GM21825 (cell line): ENCODE measurements at regions not wholly inside any gene's neighbourhood (a gene's known extent, or its start where the extent isn't known, plus 50 kb on each side); places are given as distances from the start of the nearest gene placed in this dataset.

Experiments used
- ATAC-seq: cut with Tn5 transposase; IDR thresholded peaks from one replicate; pipeline ENCODE4 v1.9.1; 2021; ENCODE audit warnings: mild to moderate bottlenecking, moderate library complexity; ENCODE audit not compliant: unreplicated experiment

DNA sequence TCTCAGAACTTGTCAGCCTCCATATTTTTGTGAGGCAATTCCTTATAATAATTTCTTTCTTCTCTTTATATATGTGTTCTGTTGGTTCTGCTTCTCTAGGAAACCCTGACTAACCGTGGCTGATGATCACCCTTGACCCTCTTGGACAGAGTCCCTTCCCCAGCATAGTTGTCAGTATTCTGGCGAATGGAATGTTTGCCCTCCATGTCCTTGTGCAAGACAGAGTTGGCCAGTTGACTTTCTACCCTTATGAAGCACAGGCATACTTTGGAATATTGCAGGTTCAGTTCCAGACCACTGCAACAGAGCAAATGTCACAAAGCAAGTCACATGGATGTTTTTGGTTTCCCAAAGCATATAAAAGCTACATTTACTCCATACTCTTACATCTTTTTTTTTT, 297.7 kb upstream of the SHH start:
- ATAC-seq: no peak

DNA sequence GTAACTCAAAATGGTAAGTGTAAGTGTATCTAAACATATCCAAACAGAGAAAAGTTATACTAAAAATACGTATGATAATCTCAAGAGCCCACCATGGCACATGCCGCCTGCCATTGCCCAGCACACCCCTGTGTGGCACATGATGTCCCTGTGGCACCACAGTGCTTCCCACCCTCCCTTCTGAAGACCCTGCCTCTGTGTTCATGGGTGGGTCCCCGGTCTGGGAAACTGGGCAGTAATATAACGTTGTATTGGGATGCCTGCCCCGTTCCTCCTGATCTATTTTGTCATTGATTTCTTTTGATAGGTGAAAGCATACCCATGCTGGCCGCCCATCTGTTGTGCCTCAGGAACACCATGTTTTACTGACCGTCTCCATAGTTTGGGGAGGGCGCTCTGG, 296.8 kb upstream of the SHH start:
- ATAC-seq: no peak

DNA sequence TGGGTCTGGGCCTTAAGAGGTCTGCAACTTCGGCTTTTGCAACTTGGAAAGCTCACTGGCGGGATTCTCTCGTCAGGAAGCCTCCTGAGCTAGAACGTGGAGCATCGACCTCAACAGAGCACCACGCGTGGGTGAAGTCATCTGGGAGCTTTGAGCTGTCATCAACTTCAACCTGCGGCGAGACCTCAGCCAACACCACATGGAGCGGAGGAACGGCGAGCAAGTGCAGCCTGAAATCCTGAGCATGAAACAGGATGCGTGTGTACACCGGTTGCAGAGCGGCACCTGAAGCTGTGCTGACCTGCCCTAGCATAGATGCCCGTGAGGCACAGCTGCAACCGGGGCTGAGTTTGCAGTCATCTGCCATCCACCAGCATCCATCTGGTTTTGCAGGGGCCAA, 295.7 kb upstream of the SHH start:
- ATAC-seq: no peak

DNA sequence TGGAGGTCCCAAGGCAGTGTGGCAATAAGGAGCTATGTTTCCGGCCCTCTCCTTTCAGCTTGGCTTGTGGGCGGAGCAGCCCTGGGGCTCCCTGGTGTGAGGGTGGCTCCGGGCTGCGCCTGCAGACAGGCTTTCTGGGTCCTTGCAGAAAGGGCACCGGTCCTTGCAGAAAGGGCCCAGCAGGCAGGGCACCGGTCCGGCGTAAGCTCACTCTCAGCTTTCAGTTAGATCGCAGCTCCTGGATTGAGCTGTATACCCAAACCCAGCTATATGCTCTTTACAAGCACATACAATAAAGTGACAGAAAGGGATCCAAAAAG, 293.8 kb upstream of the SHH start:
- no peak for ATAC-seq

GRCh38 chr7:156105337-156106106, 293.3 kb upstream of the SHH start:
- ATAC-seq: no peak

DNA sequence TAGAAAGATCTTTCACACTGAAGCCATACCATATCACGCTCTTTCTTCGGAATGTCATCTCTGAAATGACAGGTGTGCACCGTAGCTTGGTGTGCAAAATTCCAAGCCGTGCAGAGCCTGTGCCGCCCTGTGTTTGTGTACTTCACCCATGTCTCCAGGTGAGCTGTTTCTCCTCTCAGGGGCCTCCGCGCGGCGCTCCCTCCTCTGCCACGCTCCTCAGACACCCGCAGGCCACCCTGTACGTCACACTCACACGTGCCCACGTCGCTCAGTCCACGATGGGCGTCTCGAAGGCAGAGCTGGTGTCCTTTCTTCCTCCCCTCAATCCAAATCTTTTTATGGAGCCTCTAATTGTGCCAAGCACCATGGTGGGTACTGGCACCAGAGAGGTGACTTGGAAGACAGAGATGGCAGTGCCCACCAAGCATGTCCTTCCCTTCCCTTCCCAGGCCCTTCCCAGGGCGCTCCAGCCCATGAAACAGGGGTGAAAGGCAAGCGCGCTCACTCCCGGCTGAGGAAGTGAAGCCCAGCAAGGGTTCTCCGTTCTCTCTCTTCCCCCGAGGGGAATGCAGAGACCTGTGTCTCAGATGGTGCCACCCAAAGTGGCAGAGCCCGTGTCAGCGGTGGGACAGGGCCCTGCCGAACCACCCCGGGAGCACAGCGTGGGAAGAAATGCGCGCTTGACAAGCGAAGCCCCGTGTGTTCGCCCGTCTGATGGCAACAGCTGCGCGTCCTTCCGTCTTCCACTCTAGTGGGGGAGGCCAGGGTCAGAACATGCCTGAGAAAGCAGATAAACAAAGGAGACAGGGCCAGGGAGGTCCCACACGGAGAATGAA, 292.5 kb upstream of the SHH start:
- no peak for ATAC-seq

- ATAC-seq: no peak
Measured at GRCh38 chr7:156102267-156102666, 290.0 kb upstream of the SHH start.

- no peak for ATAC-seq
Measured at GRCh38 chr7:156101355-156101754, 289.1 kb upstream of the SHH start.

GRCh38 chr7:156100086-156100485, 287.8 kb upstream of the SHH start:
- no peak for ATAC-seq

- no peak for ATAC-seq
Measured at GRCh38 chr7:156099085-156099484, 286.8 kb upstream of the SHH start.

DNA sequence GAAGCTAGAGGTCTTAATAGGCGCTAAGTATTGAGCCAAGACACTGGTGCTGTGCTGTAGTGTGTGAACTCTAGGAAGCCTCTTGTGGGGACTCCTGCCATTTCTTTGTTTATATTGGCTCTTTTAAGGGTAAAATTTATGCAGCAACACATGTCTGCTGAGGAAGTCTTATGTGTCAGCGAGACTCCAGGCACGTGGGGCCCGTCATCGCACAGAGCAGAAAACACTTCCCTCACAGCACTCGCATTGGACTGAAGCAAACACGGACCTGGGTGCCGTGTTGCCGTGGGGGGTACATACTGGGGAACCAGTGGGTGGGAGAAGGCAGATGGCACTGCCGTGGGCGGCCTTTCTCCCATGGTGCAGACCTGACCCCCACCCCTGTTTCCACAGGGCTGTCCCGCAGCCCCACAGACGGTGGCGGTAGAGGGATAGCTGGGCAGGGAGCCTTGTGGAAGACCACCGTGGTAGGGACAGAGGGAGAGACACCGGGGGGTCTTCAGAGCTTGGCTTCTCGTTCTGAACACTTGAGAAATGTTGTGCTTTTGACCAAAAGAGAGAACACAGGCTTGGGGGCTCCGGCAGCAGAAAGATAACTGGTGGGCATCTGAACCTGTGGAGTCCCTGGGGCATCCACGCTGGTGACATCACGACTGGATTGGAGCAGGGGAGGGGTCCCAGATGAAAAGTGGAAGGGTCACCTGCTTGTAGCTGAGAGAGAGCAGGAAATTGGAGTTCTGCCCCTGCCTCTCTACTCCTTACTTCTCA, 284.7 kb upstream of the SHH start:
- ATAC-seq: no peak

GRCh38 chr7:156095908-156096539, 283.8 kb upstream of the SHH start:
- no peak for ATAC-seq

DNA sequence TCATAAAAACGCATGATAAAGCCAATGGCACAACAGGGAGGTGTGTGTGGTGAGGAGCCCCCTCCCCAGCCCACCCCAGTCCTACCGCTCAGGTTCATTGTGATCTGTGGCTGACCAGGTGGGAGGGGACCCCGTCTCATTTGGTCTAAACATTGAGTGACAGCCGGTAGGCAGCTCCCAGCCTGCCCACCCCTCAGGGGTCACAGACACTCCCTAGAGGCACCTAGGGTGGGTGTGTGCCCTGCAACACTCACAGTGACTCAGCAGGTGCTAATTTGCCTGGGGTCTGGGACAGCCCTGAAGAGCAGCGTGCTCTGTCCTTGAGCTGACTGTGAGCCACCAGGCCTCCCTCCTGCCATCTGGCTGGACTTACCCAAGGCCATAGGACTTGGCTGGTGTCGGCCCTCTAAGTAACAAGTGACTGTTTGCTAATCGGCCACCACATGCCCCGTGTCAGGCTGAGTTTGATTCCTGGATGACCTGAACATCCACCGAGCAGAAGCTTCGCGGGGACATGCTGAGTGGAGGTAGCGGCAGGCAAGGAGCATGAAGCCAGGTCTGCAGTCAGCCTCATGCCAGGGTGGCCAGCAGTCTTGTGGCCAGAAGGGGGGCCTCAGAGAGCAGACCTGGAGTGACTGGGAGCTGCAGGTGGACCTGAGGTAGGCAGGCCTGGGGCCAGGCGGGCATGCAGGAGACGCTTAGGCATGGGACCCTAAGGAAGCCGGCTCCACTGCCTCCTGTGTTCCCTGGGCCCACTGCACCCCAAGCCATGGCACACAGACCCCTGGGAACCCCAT, 282.3 kb upstream of the SHH start:
- no peak for ATAC-seq

DNA sequence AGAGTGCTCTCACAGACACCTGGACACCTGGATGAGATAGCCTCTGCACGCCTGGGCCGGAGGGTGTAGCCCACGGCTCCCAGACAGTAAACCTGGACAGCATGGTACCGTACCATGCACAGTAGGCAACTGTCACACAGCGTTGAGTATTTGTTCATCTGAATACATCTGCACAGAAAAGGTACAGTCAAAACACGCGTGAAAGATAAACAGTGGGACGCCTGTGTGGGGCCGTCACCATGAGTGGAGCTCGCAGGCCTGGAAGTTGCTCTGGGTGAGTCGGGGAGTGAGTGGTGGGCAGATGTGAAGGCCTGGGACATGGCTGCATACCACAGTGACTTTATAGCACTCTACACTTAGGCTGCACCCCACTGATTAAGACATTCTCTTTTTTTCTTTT, 280.0 kb upstream of the SHH start:
- no peak for ATAC-seq

DNA sequence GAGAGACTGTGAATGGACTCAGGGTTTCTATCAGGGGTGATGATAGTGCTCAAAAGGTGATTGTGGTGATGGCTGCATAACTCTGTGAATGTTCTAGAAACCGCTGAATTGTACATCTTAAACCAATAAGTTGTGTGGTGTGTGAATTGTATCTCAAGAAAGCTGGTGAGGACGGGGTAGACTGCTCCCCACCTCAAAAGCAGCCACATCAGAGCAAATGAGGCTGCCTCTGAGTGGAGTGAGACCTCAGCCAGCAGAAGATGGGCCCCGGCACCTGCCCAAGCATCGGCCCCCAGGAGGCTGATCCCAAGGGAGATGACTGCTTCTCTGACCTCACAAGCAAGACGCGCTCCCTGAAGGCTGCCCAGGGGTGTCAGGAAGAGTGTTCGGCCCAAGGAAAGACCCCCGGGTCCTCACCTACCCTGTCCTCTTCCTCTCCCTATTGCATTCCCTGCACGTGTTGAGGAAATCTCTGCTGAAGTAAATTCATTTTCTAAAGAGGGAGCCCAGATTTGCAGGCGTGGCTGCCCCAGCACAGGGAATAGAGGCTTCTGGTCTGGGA, 279.3 kb upstream of the SHH start:
- no peak for ATAC-seq

GRCh38 chr7:156090988-156091387, 278.7 kb upstream of the SHH start:
- ATAC-seq: no peak

DNA sequence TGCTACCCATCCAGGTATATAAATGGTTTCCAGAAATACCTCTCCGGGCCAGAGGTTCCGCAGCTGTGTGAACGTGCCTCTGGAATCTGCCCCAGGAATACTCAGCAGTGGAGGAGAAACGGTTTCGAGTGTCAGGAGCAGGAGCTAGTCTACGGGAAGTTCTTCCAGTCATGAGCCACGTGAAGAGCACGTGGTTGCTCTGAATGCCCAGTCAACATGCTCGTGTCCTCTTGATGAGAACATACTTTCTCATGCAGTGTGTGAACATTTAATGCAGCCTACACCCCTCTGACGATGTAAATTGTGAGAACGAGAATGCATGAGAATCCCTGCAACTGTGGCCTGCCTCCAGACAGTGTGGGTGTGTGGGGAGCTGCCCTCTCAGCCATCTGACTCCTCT, 277.0 kb upstream of the SHH start:
- ATAC-seq: no peak

- ATAC-seq: no peak
Measured at GRCh38 chr7:156088115-156088514, 275.9 kb upstream of the SHH start.

GRCh38 chr7:156082048-156083040, 270.1 kb upstream of the SHH start:
- no peak for ATAC-seq
